ENCODE measurements at regions not wholly inside any gene's neighbourhood (a gene's known extent, or its start where the extent isn't known, plus 50 kb on each side); places are given as distances from the start of the nearest gene placed in this dataset.

GRCh38 chr2:12879649-12880048 lies 162.9 kb downstream of the TRIB2 start:
- no peaks in the 10 kb centered on the region for H3K27me3 ChIP-seq (replicated peaks in 1 of 4; ENCODE audit: control insufficient read depth in 3 of 4, extremely low read depth in 1 of 4, insufficient read depth in 3 of 4, low read length in 3 of 4)
- H4K20me1 ChIP-seq (replicated peaks in 1 of 2; ENCODE audit: control insufficient read depth in 1 of 2, insufficient read depth in 2 of 2, low read length in 2 of 2), result no peaks in the 10 kb centered on the region
- H3K14ac ChIP-seq (ENCODE audit: insufficient read length), result no peak overlapping the region
- H3K36me3 ChIP-seq (ENCODE audit: control insufficient read depth in 2 of 4, insufficient read depth in 4 of 4, low read length in 3 of 4), result no peaks in the 10 kb centered on the region
- H2BK120ac ChIP-seq (replicated peaks; ENCODE audit: low read depth, low read length), result no peak overlapping the region
- no peak overlapping the region for H3K18ac ChIP-seq (ENCODE audit: extremely low read depth, low read length)
- no peak overlapping the region for H2BK20ac ChIP-seq (ENCODE audit: low read length)
- no peak overlapping the region for H3K4me2 ChIP-seq (ENCODE audit: insufficient read depth in 1 of 2, low read depth in 2 of 2, low read length in 2 of 2)
- no peaks in the 10 kb centered on the region for H3K79me1 ChIP-seq (ENCODE audit: low read depth, low read length)
- no peak overlapping the region for H2AFZ ChIP-seq (ENCODE audit: low read length)
- no peaks in the 10 kb centered on the region for H3K4me1 ChIP-seq (replicated peaks in 1 of 4; ENCODE audit: control insufficient read depth in 3 of 4, insufficient read depth in 4 of 4, low read length in 3 of 4)
- TF ChIP-seq SIRT6 (IDR thresholded peaks at IDR 0.05; ENCODE audit: low read length), result no peak
- no peak for TF ChIP-seq CREB1 (IDR thresholded peaks at IDR 0.05)
- TF ChIP-seq KDM1A (IDR thresholded peaks at IDR 0.05; ENCODE audit: borderline replicate concordance, low read length), result no peak
- no peak for TF ChIP-seq SP2 (IDR thresholded peaks at IDR 0.05; ENCODE audit: low read length)
- TF ChIP-seq SP4 (IDR thresholded peaks at IDR 0.05; ENCODE audit: low read length), result no peak
- TF ChIP-seq SRF (IDR thresholded peaks at IDR 0.05; ENCODE audit: low read depth, low read length), result no peak
- no peak for TF ChIP-seq ASH2L (IDR thresholded peaks at IDR 0.05; ENCODE audit: low read length)
- no peak for TF ChIP-seq KDM5A (IDR thresholded peaks at IDR 0.05; ENCODE audit: low read length)
- TF ChIP-seq, protein P1, sequence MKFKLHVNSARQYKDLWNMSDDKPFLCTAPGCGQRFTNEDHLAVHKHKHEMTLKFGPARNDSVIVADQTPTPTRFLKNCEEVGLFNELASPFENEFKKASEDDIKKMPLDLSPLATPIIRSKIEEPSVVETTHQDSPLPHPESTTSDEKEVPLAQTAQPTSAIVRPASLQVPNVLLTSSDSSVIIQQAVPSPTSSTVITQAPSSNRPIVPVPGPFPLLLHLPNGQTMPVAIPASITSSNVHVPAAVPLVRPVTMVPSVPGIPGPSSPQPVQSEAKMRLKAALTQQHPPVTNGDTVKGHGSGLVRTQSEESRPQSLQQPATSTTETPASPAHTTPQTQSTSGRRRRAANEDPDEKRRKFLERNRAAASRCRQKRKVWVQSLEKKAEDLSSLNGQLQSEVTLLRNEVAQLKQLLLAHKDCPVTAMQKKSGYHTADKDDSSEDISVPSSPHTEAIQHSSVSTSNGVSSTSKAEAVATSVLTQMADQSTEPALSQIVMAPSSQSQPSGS (IDR thresholded peaks at IDR 0.05; ENCODE audit: low read length), result no peak
- no peak for TF ChIP-seq POLR2A (IDR thresholded peaks at IDR 0.05; ENCODE audit: control extremely low read depth in 1 of 2, low read depth in 2 of 2, low read length in 2 of 2)
- TF ChIP-seq EGR1 (IDR thresholded peaks at IDR 0.05; ENCODE audit: borderline replicate concordance, low read depth, low read length), result no peak
- no peak overlapping the region for H2AK5ac ChIP-seq (ENCODE audit: low read depth, low read length)
- no peak overlapping the region for H4K91ac ChIP-seq (replicated peaks; ENCODE audit: insufficient read length, low read length)
- H3K9me3 ChIP-seq (ENCODE audit: insufficient read depth in 2 of 2, low read depth in 1 of 2, low read length in 1 of 2), result no peaks in the 10 kb centered on the region
- ChIA-PET POLR2A (ENCODE audit: partially characterized antibody) (no interaction called here), CTCF (ENCODE audit: partially characterized antibody) (no interaction called here)
- no peak overlapping the region for H3K56ac ChIP-seq (replicated peaks; ENCODE audit: insufficient read length, low read depth, low read length)
- no peak overlapping the region for H2BK15ac ChIP-seq (ENCODE audit: low read length)
- H3K4ac ChIP-seq (replicated peaks; ENCODE audit: insufficient read length, low read depth, low read length), result no peak overlapping the region
- no peak overlapping the region for H3K4me3 ChIP-seq (ENCODE audit: extremely low read depth in 1 of 4, insufficient read depth in 2 of 4, low read depth in 3 of 4, low read length in 4 of 4)
- no peak for DNase-seq (ENCODE audit: low read depth in 1 of 2, low spot score in 2 of 2)
- no peak overlapping the region for H2BK5ac ChIP-seq (ENCODE audit: low read depth, low read length)
- H3K79me2 ChIP-seq (ENCODE audit: control insufficient read depth in 1 of 2, insufficient read depth in 2 of 2, low read length in 2 of 2), result no peaks in the 10 kb centered on the region
- no peak overlapping the region for H2BK12ac ChIP-seq (ENCODE audit: low read depth, low read length)
- no peaks in the 10 kb centered on the region; the same call in 1 of the 2 replicates for H3K23me2 ChIP-seq (ENCODE audit: low read depth, low read length)
- no peak overlapping the region for H4K8ac ChIP-seq (ENCODE audit: extremely low read depth, insufficient read depth, low read length)
- no peak overlapping the region for H4K5ac ChIP-seq (ENCODE audit: insufficient read length, low read depth, low read length)
- FAIRE-seq, result no peak
- H3K9ac ChIP-seq (replicated peaks in 1 of 4; ENCODE audit: extremely low read depth in 1 of 4, low read depth in 3 of 4, low read length in 3 of 4), result no peak overlapping the region
- no peak overlapping the region for H3K27ac ChIP-seq (ENCODE audit: low read depth, low read length)
- H3K23ac ChIP-seq (ENCODE audit: insufficient read length), result no peak overlapping the region
- WGBS, 2 experiments (ENCODE audit: extremely low coverage in 1 of 2, insufficient coverage in 1 of 2, insufficient read length in 1 of 2, insufficient replicate concordance in 2 of 2, low coverage in 1 of 2, low lambda C conversion rate in 2 of 2, missing lambda C conversion rate in 1 of 2), result 77% methylated on average over 1 of the region's 1 CpG; no CpG with 5 or more reads in 1 of the 2 experiments

All from H1 (cell line).